ENCODE measurements at regions not wholly inside any gene's neighbourhood (a gene's known extent, or its start where the extent isn't known, plus 50 kb on each side); places are given as distances from the start of the nearest gene placed in this dataset.

GRCh38 chr22:48548391-48548790 lies 1279.3 kb downstream of the BRD1 start:
- no peak for DNase-seq

GRCh38 chr22:48547971-48548370 lies 1279.7 kb downstream of the BRD1 start:
- DNase-seq: no peak

- no peak for DNase-seq
These were observed 1280.8 kb downstream of the BRD1 start for GRCh38 chr22:48546653-48547424.

GRCh38 chr22:48545987-48546386 lies 1281.7 kb downstream of the BRD1 start:
- DNase-seq: no peak

GRCh38 chr22:48541401-48542098 lies 1286.1 kb downstream of the BRD1 start:
- no peak for DNase-seq

- no peak for DNase-seq
These were observed 1288.4 kb downstream of the BRD1 start for GRCh38 chr22:48539261-48539660.

GRCh38 chr22:48538291-48538820 lies 1289.3 kb downstream of the BRD1 start:
- DNase-seq: no peak

GRCh38 chr22:48537343-48537680 lies 1290.4 kb downstream of the BRD1 start:
- no peak for DNase-seq

- DNase-seq: no peak
These were observed 1290.9 kb downstream of the BRD1 start for GRCh38 chr22:48536541-48537342.

GRCh38 chr22:48535868-48536540 lies 1291.7 kb downstream of the BRD1 start:
- DNase-seq: no peak

GRCh38 chr22:48534395-48534958 lies 1293.2 kb downstream of the BRD1 start:
- no peak for DNase-seq

- DNase-seq: no peak
These were observed 1294.7 kb downstream of the BRD1 start for GRCh38 chr22:48532986-48533385.

- no peak for DNase-seq
These were observed 1295.8 kb downstream of the BRD1 start for GRCh38 chr22:48531761-48532435.

GRCh38 chr22:48531108-48531507 lies 1296.6 kb downstream of the BRD1 start:
- no peak for DNase-seq

- DNase-seq: no peak
These were observed 1297.0 kb downstream of the BRD1 start for GRCh38 chr22:48530666-48531065.

GRCh38 chr22:48528221-48528915 lies 1299.3 kb downstream of the BRD1 start:
- DNase-seq: no peak

- no peak for DNase-seq
These were observed 1303.9 kb downstream of the BRD1 start for GRCh38 chr22:48523761-48524160.

- no peak for DNase-seq
These were observed 1304.6 kb downstream of the BRD1 start for GRCh38 chr22:48523091-48523490.

GRCh38 chr22:48522271-48522670 lies 1305.4 kb downstream of the BRD1 start:
- DNase-seq: no peak

- no peak for DNase-seq
These were observed 1306.6 kb downstream of the BRD1 start for GRCh38 chr22:48520884-48521588.

- DNase-seq: no peak
These were observed 1307.5 kb downstream of the BRD1 start for GRCh38 chr22:48520207-48520606.

All from hematopoietic multipotent progenitor cell treated with erythropoietin and hydrocortisone succinate and interleukin-3 and kit ligand, for 4 days (in vitro differentiated cells).